ENCODE measurements at regions not wholly inside any gene's neighbourhood (a gene's known extent, or its start where the extent isn't known, plus 50 kb on each side); places are given as distances from the start of the nearest gene placed in this dataset.

DNA sequence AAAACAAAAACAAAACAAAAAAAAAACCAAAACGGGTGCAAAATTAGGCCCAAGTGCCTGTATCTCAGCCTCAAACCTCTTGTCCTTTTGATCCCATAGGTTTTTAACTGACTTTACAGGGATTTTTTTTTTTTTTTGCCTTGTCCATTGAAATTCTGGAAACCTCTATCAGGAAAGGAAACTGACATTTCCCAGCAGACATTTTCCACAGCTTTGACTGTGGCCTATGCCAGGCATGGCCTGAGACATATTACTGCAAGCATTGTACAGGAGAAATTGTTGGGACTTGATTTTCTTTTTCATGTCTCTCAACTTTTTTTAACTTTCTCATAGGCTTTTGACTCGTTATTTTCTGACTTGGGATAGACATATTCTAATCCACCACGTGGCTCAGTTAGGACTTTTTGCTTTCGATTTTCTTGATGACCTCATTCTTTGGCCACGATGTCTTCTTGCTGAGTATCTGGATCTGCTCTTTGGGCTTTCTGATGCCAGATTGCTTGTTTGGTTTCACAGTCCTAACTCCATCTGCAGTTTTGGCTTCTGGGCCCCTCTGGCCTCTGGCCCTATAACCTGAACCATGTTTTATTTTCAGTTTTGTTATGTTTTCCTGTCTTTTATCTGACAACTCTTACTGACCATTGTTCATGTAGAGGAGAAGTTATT, 336.1 kb upstream of the C11orf87 start:
- ChIA-PET CTCF (no interaction called here), POLR2A (no interaction called here)
- Mint-ChIP-seq H3K9me3 (ENCODE audit: insufficient read depth) (no peaks in the 10 kb centered on the region), H3K4me3 (no peak overlapping the region), H3K4me1 (ENCODE audit: low read depth) (no peaks in the 10 kb centered on the region), H3K36me3 (ENCODE audit: low read depth) (no peaks in the 10 kb centered on the region), H3K27me3 (ENCODE audit: low read depth) (no peaks in the 10 kb centered on the region), H3K27ac (no peak overlapping the region)
- ATAC-seq (no peak), DNase-seq (no peak)

DNA sequence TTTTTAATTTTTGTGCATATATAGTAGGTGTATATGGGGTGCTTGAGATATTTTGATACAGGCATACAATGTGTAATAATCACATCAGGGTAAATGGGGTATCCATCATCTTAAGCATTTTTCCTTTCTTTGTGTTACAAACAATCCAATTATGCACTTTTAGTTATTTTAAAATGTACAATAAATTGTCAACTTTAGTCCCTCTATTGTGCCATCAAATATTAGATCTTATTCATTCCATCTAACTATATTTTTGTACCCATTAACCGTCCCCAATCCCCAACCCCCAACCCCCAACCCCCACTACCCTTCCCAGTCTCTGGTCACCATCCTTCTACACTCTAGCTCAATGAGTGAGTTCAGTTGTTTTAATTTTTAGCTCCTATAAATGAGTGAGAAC, 335.1 kb upstream of the C11orf87 start:
- CTCF ChIA-PET = no interaction called here
- H3K9me3 Mint-ChIP-seq (ENCODE audit: insufficient read depth) = no peaks in the 10 kb centered on the region
- no peak for DNase-seq

DNA sequence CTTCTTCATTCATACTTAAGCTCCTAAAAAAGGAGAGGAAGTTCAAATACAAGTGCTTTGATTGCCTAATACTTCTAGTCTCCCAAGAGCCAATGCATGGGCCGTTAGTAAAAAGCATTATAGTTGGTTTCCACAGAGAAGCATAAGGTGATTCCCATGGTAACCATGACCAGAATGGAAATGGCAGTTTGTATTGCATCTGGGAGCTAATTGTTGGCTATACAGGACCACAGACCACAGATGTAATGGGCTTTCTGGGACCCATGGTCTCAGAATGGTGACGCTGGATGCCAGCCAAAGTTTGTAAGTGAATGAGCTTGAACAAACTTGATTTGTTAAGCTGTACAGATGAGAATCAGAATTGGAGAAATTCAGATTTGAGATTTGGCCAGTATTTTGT, 333.9 kb upstream of the C11orf87 start:
- ChIA-PET POLR2A (no interaction called here), CTCF (no interaction called here)
- H3K27me3 Mint-ChIP-seq (ENCODE audit: low read depth) = no peaks in the 10 kb centered on the region
- no peaks in the 10 kb centered on the region for H3K36me3 Mint-ChIP-seq (ENCODE audit: low read depth)
- no peak for DNase-seq
- H3K9me3 Mint-ChIP-seq (ENCODE audit: insufficient read depth) = no peaks in the 10 kb centered on the region
- H3K4me3 Mint-ChIP-seq = no peak overlapping the region
- ATAC-seq = no peak
- H3K27ac Mint-ChIP-seq = no peak overlapping the region
- H3K4me1 Mint-ChIP-seq (ENCODE audit: low read depth) = no peaks in the 10 kb centered on the region

More for the DNA sequence above, 335.1 kb upstream of the C11orf87 start:
- POLR2A ChIA-PET = no interaction called here
- no peaks in the 10 kb centered on the region for H3K36me3 Mint-ChIP-seq (ENCODE audit: low read depth)
- no peak for ATAC-seq
- no peaks in the 10 kb centered on the region for H3K4me1 Mint-ChIP-seq (ENCODE audit: low read depth)
- H3K4me3 Mint-ChIP-seq = no peak overlapping the region
- no peaks in the 10 kb centered on the region for H3K27me3 Mint-ChIP-seq (ENCODE audit: low read depth)
- no peak overlapping the region for H3K27ac Mint-ChIP-seq

DNA sequence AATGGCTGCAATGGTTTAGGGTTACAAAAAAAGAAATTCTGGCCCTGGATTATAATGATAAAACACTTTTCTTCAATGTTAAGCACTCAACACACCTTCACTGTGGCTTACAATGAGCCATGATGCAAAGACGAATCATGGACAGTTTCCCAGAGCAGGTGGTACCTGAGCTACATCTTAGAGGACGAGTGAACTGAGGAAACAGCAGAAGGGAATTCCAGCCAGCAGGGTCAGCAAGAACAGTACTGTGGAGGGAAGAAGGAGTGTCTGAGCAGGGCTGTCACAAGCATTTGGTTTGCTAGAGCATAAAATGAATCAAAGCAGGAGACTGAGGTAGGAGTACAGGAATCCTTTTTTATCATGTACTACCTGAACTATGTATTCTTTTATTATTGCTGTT, 332.8 kb upstream of the C11orf87 start:
- no peak for ATAC-seq
- ChIA-PET POLR2A (no interaction called here), CTCF (no interaction called here)
- Mint-ChIP-seq H3K36me3 (ENCODE audit: low read depth) (no peaks in the 10 kb centered on the region), H3K4me3 (no peak overlapping the region), H3K4me1 (ENCODE audit: low read depth) (no peaks in the 10 kb centered on the region), H3K27ac (no peak overlapping the region), H3K27me3 (ENCODE audit: low read depth) (no peaks in the 10 kb centered on the region), H3K9me3 (ENCODE audit: insufficient read depth) (no peaks in the 10 kb centered on the region)
- DNase-seq = no peak

DNA sequence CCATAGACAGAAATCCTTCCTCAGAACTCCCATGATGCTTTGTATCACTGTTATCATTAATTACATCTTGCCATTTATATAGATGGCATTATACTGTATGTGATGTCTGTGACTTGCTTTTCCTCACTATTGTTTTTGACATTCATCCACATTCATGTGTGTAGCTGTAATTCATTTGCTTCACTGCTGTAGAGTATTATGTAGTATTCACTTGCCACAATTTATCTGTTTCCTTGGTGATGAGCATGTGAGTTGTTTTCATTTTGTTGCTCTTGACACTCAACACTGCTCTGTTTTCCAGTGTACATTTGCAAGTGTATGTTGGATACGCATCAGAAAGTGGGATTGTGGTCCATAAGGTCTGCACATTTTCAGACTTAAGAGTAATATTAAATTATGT, 328.6 kb upstream of the C11orf87 start:
- no peak overlapping the region for H3K4me3 Mint-ChIP-seq
- no peaks in the 10 kb centered on the region for H3K27me3 Mint-ChIP-seq (ENCODE audit: low read depth)
- no peaks in the 10 kb centered on the region for H3K4me1 Mint-ChIP-seq (ENCODE audit: low read depth)
- H3K36me3 Mint-ChIP-seq (ENCODE audit: low read depth) = no peaks in the 10 kb centered on the region
- ChIA-PET CTCF (no interaction called here), POLR2A (no interaction called here)
- no peaks in the 10 kb centered on the region for H3K9me3 Mint-ChIP-seq (ENCODE audit: insufficient read depth)
- no peak overlapping the region for H3K27ac Mint-ChIP-seq
- ATAC-seq (no peak), DNase-seq (no peak)

DNA sequence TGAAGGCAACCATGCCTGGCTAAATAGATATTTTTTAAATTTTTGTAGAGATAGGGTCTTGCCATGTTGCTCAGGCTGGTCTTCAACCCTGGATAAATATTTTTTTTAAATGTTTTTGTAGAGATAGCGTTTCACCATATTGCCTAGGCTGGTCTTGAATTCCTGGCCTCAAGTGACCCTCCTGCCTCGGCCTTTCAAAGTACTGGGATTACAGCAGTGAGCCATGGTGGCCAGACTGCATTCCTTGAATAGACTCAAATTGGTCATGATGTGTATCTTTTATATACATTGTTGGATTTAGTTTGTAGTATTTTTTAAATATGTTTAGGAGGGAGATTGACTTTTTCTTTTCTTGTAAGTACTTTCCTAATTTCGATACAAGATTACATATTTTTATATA, 325.7 kb upstream of the C11orf87 start:
- DNase-seq (no peak), ATAC-seq (no peak)
- Mint-ChIP-seq H3K4me3 (no peak overlapping the region), H3K27me3 (ENCODE audit: low read depth) (no peaks in the 10 kb centered on the region), H3K36me3 (ENCODE audit: low read depth) (no peaks in the 10 kb centered on the region), H3K4me1 (ENCODE audit: low read depth) (no peaks in the 10 kb centered on the region), H3K9me3 (ENCODE audit: insufficient read depth) (no peaks in the 10 kb centered on the region), H3K27ac (no peak overlapping the region)
- ChIA-PET POLR2A (no interaction called here), CTCF (no interaction called here)

DNA sequence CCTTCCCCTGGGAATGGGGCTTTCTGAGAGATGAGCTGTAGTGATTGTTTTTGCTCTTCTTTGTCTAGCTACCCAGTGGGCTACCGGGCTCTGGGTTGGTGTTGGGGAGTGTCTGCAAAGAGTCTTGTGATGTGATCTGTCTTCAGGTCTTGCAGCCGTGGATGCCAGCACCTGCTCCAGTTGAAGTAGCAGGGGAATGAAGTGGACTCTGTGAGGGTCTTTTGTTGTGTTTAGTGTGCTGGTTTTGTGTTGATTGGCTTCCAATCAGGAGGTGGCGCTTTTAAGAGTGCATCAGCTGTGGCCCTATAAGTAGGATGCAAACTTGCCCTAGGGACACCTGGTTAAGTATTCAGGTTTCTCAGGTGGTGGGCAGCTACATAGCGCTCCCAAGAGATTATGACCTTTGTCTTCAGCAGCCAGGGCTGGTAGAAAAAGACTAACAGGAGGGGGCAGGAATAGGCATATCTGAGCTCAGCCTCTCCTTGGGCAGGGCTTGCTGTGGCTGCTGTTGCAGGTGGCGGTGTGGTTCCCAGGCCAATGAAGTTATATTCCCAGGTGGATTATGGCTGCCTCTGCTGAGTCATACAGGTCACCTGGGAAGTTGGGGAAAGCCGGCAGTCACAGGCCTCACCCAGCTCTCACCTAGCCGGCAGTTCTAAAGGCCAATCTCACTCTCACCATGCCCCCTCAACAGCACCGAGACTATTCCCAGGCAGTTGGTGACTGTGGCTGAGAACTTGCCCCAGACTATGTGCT, 315.7 kb upstream of the C11orf87 start:
- ATAC-seq (no peak), DNase-seq (no peak)
- Mint-ChIP-seq H3K4me3 (no peak overlapping the region), H3K4me1 (ENCODE audit: low read depth) (no peaks in the 10 kb centered on the region), H3K27ac (no peak overlapping the region), H3K36me3 (ENCODE audit: low read depth) (no peaks in the 10 kb centered on the region), H3K9me3 (ENCODE audit: insufficient read depth) (no peaks in the 10 kb centered on the region), H3K27me3 (ENCODE audit: low read depth) (no peaks in the 10 kb centered on the region)
- ChIA-PET CTCF (no interaction called here), POLR2A (no interaction called here)

DNA sequence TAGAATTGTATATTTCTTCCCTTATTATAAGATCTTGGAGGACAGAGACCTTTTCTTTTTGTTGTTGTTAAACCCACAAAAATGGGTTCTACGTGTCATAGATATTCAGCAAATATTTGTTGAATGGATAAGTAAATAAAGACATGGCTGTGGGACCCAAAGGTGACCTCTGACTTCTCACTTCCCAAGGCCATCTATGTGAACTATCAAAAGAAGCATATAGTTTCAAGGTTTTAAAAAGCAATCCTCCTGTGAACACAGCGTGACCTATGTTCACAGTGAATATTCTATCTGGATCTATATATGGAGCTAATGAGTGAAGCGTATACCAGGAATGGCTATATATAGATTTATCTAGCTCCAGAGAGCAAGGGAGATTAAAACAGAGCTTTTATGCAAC, 312.8 kb upstream of the C11orf87 start:
- H3K36me3 Mint-ChIP-seq (ENCODE audit: low read depth) = no peaks in the 10 kb centered on the region
- H3K4me1 Mint-ChIP-seq (ENCODE audit: low read depth) = no peaks in the 10 kb centered on the region
- H3K27ac Mint-ChIP-seq = no peak overlapping the region
- H3K27me3 Mint-ChIP-seq (ENCODE audit: low read depth) = peaks cover 2% of the 10 kb centered on the region
- no peak overlapping the region for H3K4me3 Mint-ChIP-seq
- DNase-seq = no peak
- POLR2A ChIA-PET = no interaction called here
- no peaks in the 10 kb centered on the region for H3K9me3 Mint-ChIP-seq (ENCODE audit: insufficient read depth)
- ATAC-seq = no peak
- CTCF ChIA-PET = no interaction called here

DNA sequence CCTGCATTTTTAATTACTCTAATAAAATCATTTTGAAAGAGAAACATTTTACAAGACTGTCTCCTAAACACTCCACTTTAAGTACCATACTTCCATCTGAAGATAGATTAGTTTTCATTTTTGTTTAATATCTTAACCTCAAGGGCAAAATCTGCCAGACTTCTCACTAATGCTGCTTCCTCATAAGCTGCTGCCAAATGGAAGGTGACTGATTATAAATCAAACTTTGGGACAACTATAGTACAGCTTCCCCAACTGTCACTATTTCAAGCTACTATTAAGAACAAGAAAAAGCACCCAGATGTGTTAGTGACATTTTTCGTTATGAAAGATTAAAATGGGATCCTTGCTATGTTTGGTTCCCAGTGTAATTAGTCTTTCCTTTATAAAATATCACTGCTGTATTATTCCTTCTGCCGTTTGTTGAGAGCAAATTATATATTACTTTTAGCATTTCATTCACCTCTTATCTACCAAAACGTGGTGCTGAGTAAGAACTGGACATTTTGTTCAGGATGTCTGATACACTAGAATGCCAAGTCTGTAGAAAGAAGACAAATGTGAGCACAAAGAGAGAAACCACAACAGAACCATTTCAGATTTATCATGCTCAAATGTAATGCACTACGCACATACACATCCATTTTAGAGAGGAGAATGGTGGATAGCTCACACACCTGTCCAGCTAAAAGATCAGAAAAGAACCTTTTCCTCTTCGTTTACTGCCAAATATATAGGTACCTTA, 312.2 kb upstream of the C11orf87 start:
- Mint-ChIP-seq H3K4me3 (no peak overlapping the region), H3K27me3 (ENCODE audit: low read depth) (peaks cover 2% of the 10 kb centered on the region), H3K9me3 (ENCODE audit: insufficient read depth) (no peaks in the 10 kb centered on the region), H3K36me3 (ENCODE audit: low read depth) (no peaks in the 10 kb centered on the region), H3K27ac (no peak overlapping the region), H3K4me1 (ENCODE audit: low read depth) (no peaks in the 10 kb centered on the region)
- CTCF ChIA-PET = no interaction called here
- POLR2A ChIA-PET = no interaction called here
- ATAC-seq = no peak
- no peak for DNase-seq

DNA sequence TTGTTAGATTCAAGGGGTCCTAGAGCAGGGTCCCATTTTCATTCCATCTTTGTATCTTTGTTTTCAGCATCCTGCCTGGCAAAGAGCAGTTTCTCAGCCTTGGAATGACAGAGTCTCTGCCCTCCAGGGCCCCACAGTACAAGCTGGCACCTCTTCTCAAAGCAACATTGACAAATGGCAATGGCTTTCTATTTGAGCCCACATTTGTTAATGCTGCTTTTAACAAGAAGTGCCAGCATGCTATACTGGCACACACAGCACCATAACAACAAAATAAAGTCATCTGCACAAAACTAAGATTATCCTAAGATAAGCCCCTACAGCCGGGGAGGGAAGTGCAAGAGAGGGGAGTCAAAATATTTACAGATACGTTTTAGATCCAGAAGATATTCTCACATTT, 309.7 kb upstream of the C11orf87 start:
- Mint-ChIP-seq H3K4me3 (no peak overlapping the region), H3K27me3 (ENCODE audit: low read depth) (peaks cover 2% of the 10 kb centered on the region), H3K9me3 (ENCODE audit: insufficient read depth) (no peaks in the 10 kb centered on the region), H3K27ac (no peak overlapping the region), H3K36me3 (ENCODE audit: low read depth) (no peaks in the 10 kb centered on the region), H3K4me1 (ENCODE audit: low read depth) (no peaks in the 10 kb centered on the region)
- ChIA-PET POLR2A (no interaction called here), CTCF (no interaction called here)
- no peak for DNase-seq
- ATAC-seq = no peak

DNA sequence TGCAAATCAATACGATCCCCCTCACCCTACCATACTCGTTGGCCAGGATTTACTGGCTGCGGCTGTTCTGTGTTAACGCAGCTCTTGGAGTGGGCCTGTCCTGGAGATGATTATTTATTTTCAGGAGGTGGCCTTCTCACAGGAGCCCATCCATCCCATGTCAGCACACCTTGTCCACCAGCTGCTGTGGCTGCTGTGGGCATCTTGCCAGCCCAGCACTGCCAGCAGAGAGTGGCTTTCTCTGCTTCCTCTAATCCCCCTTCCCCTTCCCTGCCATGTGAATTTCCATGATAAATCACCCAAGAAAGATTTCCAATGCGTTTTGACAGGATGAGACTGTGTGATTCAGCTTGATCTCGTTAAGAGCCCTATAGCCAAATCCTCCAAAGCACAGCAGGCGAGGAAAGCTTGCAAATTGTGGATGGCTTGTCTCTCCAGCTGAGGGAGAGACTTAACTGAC, 309.1 kb upstream of the C11orf87 start:
- Mint-ChIP-seq H3K27ac (no peak overlapping the region), H3K36me3 (ENCODE audit: low read depth) (no peaks in the 10 kb centered on the region), H3K27me3 (ENCODE audit: low read depth) (peaks cover 2% of the 10 kb centered on the region), H3K4me1 (ENCODE audit: low read depth) (no peaks in the 10 kb centered on the region), H3K4me3 (no peak overlapping the region), H3K9me3 (ENCODE audit: insufficient read depth) (no peaks in the 10 kb centered on the region)
- ChIA-PET POLR2A (no interaction called here), CTCF (no interaction called here)
- DNase-seq (no peak), ATAC-seq (no peak)

DNA sequence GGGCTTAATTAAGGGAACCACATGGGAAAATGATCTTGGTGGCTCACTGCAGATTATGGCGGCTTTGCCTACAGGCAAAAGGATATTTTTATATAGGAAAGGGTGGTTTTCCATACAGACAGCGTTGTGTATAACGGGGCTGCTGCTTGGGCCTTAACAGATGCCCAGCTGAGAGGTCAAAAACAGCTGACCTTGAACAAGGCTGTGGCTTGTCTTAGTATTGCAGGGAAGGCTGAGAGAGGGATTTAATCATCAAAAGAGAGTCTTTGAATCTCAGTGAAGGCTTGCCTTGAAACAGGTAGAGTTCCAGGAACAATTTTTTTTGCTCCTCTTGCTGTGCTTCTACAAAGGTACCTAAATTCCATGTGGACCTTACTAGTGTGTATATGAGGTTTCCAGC, 301.6 kb upstream of the C11orf87 start:
- no peak for ATAC-seq
- POLR2A ChIA-PET = no interaction called here
- Mint-ChIP-seq H3K9me3 (ENCODE audit: insufficient read depth) (no peaks in the 10 kb centered on the region), H3K4me3 (no peak overlapping the region), H3K27me3 (ENCODE audit: low read depth) (no peaks in the 10 kb centered on the region), H3K4me1 (ENCODE audit: low read depth) (no peaks in the 10 kb centered on the region), H3K36me3 (ENCODE audit: low read depth) (no peaks in the 10 kb centered on the region), H3K27ac (no peak overlapping the region)
- no peak for DNase-seq
- CTCF ChIA-PET = no interaction called here
